GM21381 (cell line): ENCODE measurements at regions not wholly inside any gene's neighbourhood (a gene's known extent, or its start where the extent isn't known, plus 50 kb on each side); places are given as distances from the start of the nearest gene placed in this dataset.
"Not testable (repeated sequence)": the region's sequence is repeated elsewhere in the genome, so short reads cannot be mapped to it uniquely, and the experiment has no call there.

Source experiments
- ATAC-seq: cut with Tn5 transposase; IDR thresholded peaks from one replicate; pipeline ENCODE4 v1.9.1; 2021; ENCODE audit warnings: mild to moderate bottlenecking, moderate library complexity; ENCODE audit not compliant: unreplicated experiment

- ATAC-seq: no peak
Observed at GRCh38 chr2:118577202-118577601, 270.2 kb downstream of the EN1 start.

GRCh38 chr2:118576109-118576855, 271.2 kb downstream of the EN1 start:
- ATAC-seq: no peak

- not testable (repeated sequence) for ATAC-seq
Observed at GRCh38 chr2:118572380-118572779, 275.1 kb downstream of the EN1 start.

- ATAC-seq: no peak
Observed at GRCh38 chr2:118569876-118570535, 277.4 kb downstream of the EN1 start.

- ATAC-seq: no peak
Observed at GRCh38 chr2:118568700-118569099, 278.7 kb downstream of the EN1 start.

DNA sequence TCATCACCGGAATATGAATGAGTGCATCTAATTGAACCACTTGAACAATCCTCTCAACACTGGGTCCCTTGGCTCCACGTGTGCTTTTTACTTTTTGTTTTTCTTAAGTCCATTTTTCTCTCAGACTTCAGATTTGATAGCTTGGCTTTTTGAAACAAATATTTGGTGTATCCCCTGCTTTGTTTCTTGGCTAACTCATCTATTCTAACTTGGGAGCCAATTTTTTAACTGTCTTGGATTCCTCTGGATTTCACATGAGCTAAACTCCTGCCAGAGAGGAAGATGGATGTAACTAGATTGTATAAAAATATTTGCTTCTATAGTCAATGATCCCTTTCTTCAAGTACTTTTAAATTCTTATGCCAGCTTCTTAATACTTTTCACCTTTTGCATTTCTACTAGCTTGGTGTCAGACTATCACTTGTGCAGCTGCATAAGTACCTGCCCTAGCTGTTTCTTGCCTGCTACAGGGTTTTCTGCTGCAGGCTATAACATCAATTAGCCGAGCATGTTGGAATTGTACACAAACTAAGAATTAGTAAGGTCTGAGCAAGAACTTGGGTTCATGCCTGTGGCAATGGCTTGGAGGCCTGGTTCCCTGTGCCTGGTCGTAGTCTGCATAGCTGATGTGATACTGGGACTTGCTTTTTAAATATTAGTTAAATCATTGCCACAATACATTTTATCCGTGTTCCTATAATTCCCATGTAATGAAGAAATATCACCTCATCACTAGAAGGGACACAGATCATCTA, 281.5 kb downstream of the EN1 start:
- ATAC-seq: no peak

DNA sequence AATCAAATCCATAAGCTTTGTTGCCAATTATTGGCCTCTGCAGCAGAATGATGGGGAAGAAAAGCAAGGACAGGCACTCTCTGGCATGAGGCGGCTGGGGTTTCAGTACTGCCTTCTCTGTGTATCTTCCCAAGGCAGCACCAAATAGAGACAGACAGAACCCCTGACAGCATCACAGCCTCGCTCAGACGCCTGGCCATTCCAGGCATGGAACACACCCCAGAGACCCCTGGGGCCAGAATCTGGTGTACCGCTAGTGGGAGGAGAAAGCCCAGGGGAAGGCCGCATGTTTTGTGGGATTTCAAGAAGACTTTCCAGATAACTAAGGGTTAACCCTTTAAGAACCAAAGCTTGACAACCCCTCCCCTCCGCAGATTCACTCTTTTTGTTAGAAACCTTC, 282.1 kb downstream of the EN1 start:
- ATAC-seq: no peak

DNA sequence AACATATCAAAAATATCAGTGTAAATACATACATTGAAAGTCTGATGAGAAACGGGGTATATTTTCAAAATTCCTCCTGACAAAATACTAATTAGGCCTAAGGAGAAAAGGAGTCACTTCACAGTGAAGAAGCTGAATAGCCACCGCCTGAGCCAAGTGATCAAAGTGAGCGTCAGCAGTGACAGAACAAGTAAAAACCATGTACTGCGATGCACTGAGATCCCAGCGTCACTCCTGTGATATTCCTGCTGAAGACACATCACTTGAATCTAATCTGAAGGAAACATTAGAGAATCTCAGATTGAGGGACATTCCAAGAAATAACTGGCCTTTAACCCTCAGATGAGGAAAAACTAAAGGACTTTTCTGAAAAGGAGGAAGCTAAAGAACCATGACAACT, 285.3 kb downstream of the EN1 start:
- no peak for ATAC-seq

GRCh38 chr2:118558846-118559245, 288.6 kb downstream of the EN1 start:
- no peak for ATAC-seq

GRCh38 chr2:118557791-118558190, 289.7 kb downstream of the EN1 start:
- ATAC-seq: no peak

DNA sequence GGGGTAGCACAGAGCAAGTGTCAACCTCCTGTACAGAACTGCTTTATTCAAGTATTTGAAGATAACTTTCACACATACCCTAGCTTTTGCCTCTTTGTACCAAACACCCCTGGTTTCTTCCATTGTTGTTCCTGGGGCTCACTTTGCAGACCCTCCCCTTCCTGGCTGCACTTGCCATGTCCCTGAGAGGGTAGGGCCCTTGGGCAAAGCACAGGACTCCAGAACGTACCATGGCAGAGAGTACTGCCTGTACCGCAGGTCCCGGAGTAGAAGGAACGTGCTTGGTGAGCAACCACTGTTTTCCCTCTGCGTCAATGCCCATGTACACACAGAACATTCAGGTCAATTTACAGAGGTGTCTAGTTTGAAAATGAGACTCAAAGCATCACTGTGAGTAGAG, 290.4 kb downstream of the EN1 start:
- no peak for ATAC-seq

DNA sequence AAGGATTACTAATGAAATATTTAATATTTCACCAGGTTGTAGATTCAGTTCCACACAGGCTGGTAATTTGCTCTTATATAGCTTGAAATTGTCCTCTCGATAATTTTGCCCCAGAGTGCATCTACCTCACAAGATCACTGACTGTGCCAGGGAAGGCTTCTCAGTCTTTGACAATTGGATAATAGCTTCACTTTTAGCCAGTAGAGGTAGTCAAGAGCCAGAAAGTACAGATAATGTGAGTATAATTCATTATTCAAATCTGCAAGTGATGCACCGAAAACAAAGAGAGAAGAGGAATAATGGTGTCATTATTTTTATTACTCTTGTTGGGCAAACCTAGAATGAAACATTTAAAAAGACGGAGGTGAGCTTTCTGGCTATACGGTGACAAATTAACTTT, 292.8 kb downstream of the EN1 start:
- no peak for ATAC-seq

DNA sequence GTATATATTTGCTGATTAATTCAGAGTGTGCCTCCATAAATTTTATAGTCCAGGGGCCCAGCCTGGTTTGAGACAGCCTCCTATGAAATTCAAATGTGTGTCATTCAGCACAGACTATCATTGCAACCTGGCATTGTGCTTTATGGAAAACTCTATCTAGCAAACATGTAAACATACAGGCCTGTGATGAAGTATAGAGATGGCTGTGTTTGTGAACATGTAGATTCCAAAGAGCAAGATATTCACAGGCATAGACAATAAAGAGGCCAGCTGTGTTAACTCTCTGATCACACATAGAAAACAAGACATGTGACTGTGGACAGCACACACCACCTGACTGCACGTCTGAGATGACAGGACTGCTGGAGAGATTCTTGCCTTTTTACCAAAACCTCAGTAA, 297.9 kb downstream of the EN1 start:
- no peak for ATAC-seq

GRCh38 chr2:118548880-118549488, 298.5 kb downstream of the EN1 start:
- no peak for ATAC-seq

DNA sequence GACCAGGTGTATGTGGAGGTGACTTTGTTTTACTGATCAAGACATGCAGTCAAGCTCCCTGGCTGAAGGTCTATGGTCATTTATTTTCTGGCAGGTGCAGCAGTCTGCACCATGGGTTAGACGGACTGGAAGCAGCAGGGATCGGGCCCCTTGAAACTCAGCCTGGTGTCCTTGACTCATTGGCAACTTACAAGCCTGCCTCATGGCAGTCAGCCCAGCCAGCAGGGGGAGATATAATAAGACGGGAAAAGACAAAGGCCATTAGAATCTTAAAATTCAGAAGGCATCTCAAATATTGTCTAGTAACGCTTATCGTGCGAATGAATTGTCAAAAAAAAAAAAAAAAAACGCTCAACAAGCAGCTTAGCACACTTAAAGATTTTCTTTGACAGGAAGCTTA, 308.2 kb downstream of the EN1 start:
- no peak for ATAC-seq

GRCh38 chr2:118536306-118536705, 311.1 kb downstream of the EN1 start:
- ATAC-seq: no peak

DNA sequence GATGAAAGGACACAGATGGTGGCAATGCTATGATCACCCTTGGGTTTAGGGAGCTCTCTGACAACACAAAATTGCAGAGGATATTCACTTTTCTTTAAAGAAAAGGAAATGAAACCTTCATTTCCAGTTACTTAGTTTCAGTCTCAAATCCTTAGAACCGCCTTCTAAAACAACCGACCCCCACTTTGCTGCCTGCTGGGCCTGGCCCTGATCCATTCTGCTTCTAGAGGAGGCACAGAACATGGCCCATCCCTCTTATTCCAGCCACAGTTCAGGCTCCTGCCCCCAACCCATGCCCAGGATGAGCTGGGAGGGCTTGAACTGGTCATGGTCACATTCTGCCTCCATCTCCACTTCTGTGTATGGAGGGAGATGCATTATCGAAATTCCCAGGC, 311.6 kb downstream of the EN1 start:
- ATAC-seq: no peak

DNA sequence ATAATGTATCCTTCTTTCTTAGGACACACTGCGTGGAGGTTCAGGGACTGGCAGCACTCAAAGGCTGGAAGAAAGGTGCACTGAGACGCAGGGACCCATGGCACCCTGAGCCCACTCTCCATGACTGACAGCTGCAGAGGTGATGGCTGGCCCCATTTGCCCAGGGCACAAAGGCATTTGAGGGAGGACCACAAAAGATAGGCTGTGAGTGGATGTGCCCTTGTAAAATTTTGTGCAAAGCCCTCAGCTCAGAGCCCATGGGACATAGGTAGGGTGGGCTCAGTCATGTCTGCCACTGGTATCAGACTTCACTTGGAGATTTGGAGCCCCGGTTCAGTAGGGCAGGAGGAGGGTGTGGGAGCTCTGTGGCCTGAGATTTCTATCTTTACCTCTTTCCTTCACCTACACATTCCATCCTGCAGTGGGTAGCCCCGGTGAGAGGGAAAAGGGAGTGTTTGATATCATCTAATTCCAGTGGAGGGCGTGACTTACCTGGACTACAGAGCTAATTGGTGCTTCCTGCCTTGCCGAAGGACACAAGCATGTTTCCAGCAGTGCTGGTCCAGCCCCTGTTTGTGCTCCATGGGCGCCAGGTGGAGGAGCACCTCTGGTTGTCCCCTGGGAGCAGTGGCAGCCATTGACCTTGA, 312.2 kb downstream of the EN1 start:
- no peak for ATAC-seq

DNA sequence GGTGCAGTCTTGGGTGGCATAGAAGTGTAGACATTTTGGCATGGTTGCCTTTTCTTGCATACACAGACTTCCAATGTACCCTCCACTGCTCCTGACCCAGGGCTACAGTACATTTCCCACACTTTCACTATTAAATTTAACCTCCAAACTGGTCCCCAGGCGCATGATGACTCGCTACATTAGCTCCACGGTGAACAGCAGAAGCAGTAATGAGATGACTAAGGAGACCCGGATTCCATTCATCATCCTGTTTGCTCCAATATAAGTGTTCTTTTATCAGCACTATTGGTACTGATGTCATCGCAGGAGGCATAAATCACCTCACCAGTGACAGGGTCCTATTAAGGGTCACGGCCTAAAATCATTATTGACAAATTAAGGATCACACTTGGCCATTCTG, 316.5 kb downstream of the EN1 start:
- no peak for ATAC-seq

DNA sequence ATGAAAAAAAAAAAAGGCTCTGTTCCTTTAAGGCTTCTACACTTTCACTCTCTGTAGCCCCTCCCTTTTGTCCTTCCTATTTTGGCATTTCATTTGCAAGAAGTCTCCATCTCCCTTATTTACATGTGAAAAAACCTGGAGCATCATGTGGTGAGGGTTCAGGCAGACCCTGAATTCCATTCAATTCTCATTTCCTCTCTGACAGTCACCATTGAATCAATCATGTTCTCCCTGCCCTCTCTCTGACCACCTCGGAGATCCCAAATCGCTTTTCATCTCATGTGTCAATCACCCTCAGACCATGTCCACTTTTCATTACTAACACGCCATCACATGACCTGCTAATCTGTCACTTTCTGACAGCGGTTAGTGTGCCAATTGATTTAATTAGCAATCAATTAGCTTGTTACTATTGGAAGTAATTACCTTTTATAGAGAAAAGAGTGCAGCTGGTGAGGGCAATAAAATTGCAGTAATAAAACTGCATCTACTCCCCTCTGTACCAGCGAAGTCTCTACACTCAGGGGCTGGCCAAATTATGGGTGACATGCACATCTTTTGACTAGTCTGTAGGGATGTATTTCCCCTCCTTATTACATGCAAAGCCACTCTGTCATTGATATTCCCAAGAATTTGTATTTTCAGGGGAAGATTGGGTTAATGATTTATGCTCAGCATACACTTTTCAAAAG, 317.4 kb downstream of the EN1 start:
- no peak for ATAC-seq

- no peak for ATAC-seq
Observed at GRCh38 chr2:118527571-118527970, 319.9 kb downstream of the EN1 start.
